A549 (cell line): ENCODE measurements at regions not wholly inside any gene's neighbourhood (a gene's known extent, or its start where the extent isn't known, plus 50 kb on each side); places are given as distances from the start of the nearest gene placed in this dataset.
A peak's percentile ranks its signal among the peaks of the same experiment; 100 is the strongest.

Source experiments
- ATAC-seq, 2 experiments: fragments of 200-7000 bp in 1 of 2; fragments of >200 bp in 1 of 2; cut with Nextera tagmentation in 1 of 2; cut with Tn5 transposase in 1 of 2; 3 replicates each; pipeline versions ENCODE4 v1.8.0 to v1.9.1; 2018 to 2020; ENCODE audit warnings: mild to moderate bottlenecking in 1 of 2, moderate library complexity in 1 of 2
- CTCF ChIA-PET: fragments of 300-600 bp; sonication (Branson Sonifier 250); formaldehyde crosslinking; extraction: SDS; loops from one replicate; lab custom pipeline; 2021; ENCODE audit warnings: antibody characterized with exemption, inconsistent platforms; lab: Yijun Ruan, JAX
- POLR2A ChIA-PET: fragments of 350-600 bp; formaldehyde crosslinking; extraction: SDS; loops from one replicate; lab custom pipeline; 2021; ENCODE audit warnings: antibody characterized with exemption, inconsistent platforms; lab: Yijun Ruan, JAX
- DNase-seq, 2 experiments: peaks; one replicate each; pipeline versions ENCODE4 v3.0.0 to v3.0.0-alpha.2; 2011 to 2016; ENCODE audit warnings: low read depth in 1 of 2, low spot score in 1 of 2
- FAIRE-seq: peaks from 2 replicates; lab custom pipeline; 2011; peaks lifted over from hg19 to GRCh38; lab: Jason Lieb, UNC
- H3K27ac ChIP-seq, 2 experiments: fragments of >200 bp; sonication (Bioruptor Twin); formaldehyde crosslinking; 3 replicates each; pipeline ENCODE4 v1.5.1; 2016 to 2017
- H3K4me1 ChIP-seq: fragments of >200 bp; sonication (Bioruptor Twin); formaldehyde crosslinking; 3 replicates; pipeline ENCODE4 v1.6.1; 2016
- H3K4me2 ChIP-seq: fragments of >200 bp; sonication (Bioruptor Twin); formaldehyde crosslinking; 3 replicates; pipeline ENCODE4 v1.6.1; 2016
- H3K4me3 ChIP-seq: fragments of >200 bp; sonication (Bioruptor Twin); formaldehyde crosslinking; 3 replicates; pipeline ENCODE4 v1.5.1; 2016
- H3K9me3 ChIP-seq: fragments of >200 bp; sonication (Bioruptor Twin); formaldehyde crosslinking; 3 replicates; pipeline ENCODE4 v1.6.1; 2016
- BCL3 ChIP-seq: fragments of >200 bp; sonication (Bioruptor Twin); formaldehyde crosslinking; IDR thresholded peaks from 3 replicates; pipeline ENCODE4 v1.6.1; 2016
- CBX2 ChIP-seq: fragments of 200-600 bp; sonication (generic); IDR thresholded peaks from 2 replicates; pipeline ENCODE4 v1.6.1; 2016; ENCODE audit warnings: low read depth, mild to moderate bottlenecking, borderline replicate concordance
- FOSB ChIP-seq: fragments of 250-450 bp; sonication (Bioruptor Pico); IDR thresholded peaks from 2 replicates; pipeline ENCODE4 v1.5.0; 2020; ENCODE audit warnings: mild to moderate bottlenecking, moderate library complexity
- FOSL2 ChIP-seq, 2 experiments: fragments of 450-650 bp in 1 of 2; fragments of >200 bp in 1 of 2; sonication (Bioruptor Twin) in 1 of 2; formaldehyde crosslinking; IDR thresholded peaks; 2 replicates each; pipeline versions ENCODE4 v1.5.0 to v1.6.1; 2016 to 2020; ENCODE audit warnings: mild to moderate bottlenecking in 1 of 2, moderate library complexity in 1 of 2
- GATA3 ChIP-seq: IDR thresholded peaks from 2 replicates; pipeline ENCODE4 v1.6.1; 2012; ENCODE audit warnings: borderline replicate concordance
- HOXA7 ChIP-seq: fragments of 250-450 bp; sonication (Bioruptor Pico); IDR thresholded peaks from 2 replicates; pipeline ENCODE4 v1.5.0; 2020; ENCODE audit warnings: mild to moderate bottlenecking, moderate library complexity
- HOXB13 ChIP-seq: fragments of 250-450 bp; sonication (Bioruptor Pico); IDR thresholded peaks from 2 replicates; pipeline ENCODE4 v1.5.0; 2020; ENCODE audit warnings: low read depth, mild to moderate bottlenecking, moderate library complexity
- KDM5A ChIP-seq: fragments of 200-600 bp; sonication (generic); IDR thresholded peaks from 2 replicates; pipeline ENCODE4 v1.6.1; 2016; ENCODE audit warnings: antibody characterized with exemption, mild to moderate bottlenecking
- MAFK ChIP-seq: fragments of 450-650 bp; IDR thresholded peaks from 2 replicates; pipeline ENCODE4 v1.6.1; 2014; ENCODE audit not compliant: partially characterized antibody
- NPAS2 ChIP-seq: fragments of 250-450 bp; sonication (Bioruptor Pico); IDR thresholded peaks from 2 replicates; pipeline ENCODE4 v1.8.0; 2022; ENCODE audit warnings: mild to moderate bottlenecking, moderate library complexity, borderline replicate concordance
- PHF8 ChIP-seq: fragments of 200-600 bp; sonication (generic); IDR thresholded peaks from 2 replicates; pipeline ENCODE4 v1.6.1; 2016; ENCODE audit warnings: low read depth, mild to moderate bottlenecking, antibody characterized with exemption, moderate library complexity, borderline replicate concordance
- POLR2AphosphoS2 ChIP-seq: conservative IDR thresholded peaks from 2 replicates; pipeline ENCODE4 v1.6.1; 2012; ENCODE audit warnings: low read length, improper control_type of control experiment, inconsistent platforms
- RNF2 ChIP-seq: fragments of 200-600 bp; sonication (generic); IDR thresholded peaks from 2 replicates; pipeline ENCODE4 v1.6.1; 2016; ENCODE audit warnings: low read depth, mild to moderate bottlenecking, antibody characterized with exemption, moderate library complexity, borderline replicate concordance
- ZC3H11A ChIP-seq: fragments of 450-650 bp; IDR thresholded peaks from 2 replicates; pipeline ENCODE4 v1.6.1; 2014; ENCODE audit warnings: antibody characterized with exemption, mild to moderate bottlenecking
- ZFP36 ChIP-seq: fragments of 450-650 bp; IDR thresholded peaks from 2 replicates; pipeline ENCODE4 v1.6.1; 2014; ENCODE audit warnings: borderline replicate concordance; ENCODE audit not compliant: partially characterized antibody
- ZNF302 ChIP-seq: fragments of 250-450 bp; sonication (Bioruptor Pico); IDR thresholded peaks from 2 replicates; pipeline ENCODE4 v1.9.0; 2021; ENCODE audit warnings: inconsistent platforms, mild to moderate bottlenecking, moderate library complexity
- WGBS: methylation state at CpG from one replicate; pipeline ENCODE4 v1.1.6; 2017; ENCODE audit errors: missing lambda C conversion rate; 5-methylcytosine and 5-hydroxymethylcytosine counted together
- TF ChIP-seq, protein P1 (sequence below): fragments of 250-450 bp; sonication (Bioruptor Pico); IDR thresholded peaks from 2 replicates; pipeline ENCODE4 v1.5.0; 2020; ENCODE audit warnings: low read depth, mild to moderate bottlenecking, moderate library complexity
- TF ChIP-seq, protein P2 (sequence below): IDR thresholded peaks from 2 replicates; pipeline ENCODE4 v1.6.1; 2012
- TF ChIP-seq, protein P3 (sequence below): fragments of >200 bp; sonication (Bioruptor Twin); formaldehyde crosslinking; IDR thresholded peaks from 2 replicates; pipeline ENCODE4 v1.6.1; 2016

DNA sequence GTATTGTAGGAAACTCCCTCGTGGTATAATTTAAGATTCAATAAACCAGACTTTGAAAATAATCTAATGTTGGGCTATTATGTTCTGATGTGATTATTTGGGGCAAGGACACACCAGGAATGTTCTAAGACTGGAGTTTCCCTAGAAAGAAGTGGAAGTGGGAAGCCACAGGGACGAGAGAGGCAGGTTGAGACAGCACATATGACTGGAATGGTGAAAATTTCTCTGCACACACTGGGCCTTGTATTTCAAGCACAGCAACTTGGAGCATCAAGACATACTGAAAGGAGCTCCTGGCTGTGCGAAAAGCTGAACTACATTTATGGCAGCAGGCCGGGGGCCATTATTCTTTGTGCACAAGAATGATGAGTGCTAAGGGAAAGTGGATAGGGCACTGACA, 98.2 kb downstream of the CETN3 start:
- H3K4me2 ChIP-seq = no peak overlapping the region
- ChIA-PET POLR2A (no interaction called here), CTCF (interaction anchor here (0.6 kb wide), 1 partner anchor 1173 kb away, joined by 3 read pairs; no protein-coding TSS in a partner anchor)
- H3K4me1 ChIP-seq = no peaks in the 10 kb centered on the region
- no peak overlapping the region for H3K27ac ChIP-seq
- WGBS = 10% methylated on average over 4 of the region's 4 CpGs
- TF ChIP-seq FOSB (CRISPR knock-in tag) (no peak), RNF2 (no peak), BCL3 (no peak), ZC3H11A (no peak), GATA3 (no peak), HOXA7 (CRISPR knock-in tag) (no peak), HOXB13 (CRISPR knock-in tag) (no peak), ZFP36 (no peak), CBX2 (no peak), MAFK (no peak), POLR2AphosphoS2 (no peak)
- TF ChIP-seq, protein P1, sequence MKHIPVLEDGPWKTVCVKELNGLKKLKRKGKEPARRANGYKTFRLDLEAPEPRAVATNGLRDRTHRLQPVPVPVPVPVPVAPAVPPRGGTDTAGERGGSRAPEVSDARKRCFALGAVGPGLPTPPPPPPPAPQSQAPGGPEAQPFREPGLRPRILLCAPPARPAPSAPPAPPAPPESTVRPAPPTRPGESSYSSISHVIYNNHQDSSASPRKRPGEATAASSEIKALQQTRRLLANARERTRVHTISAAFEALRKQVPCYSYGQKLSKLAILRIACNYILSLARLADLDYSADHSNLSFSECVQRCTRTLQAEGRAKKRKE (CRISPR knock-in tag) = no peak
- TF ChIP-seq, protein P2, sequence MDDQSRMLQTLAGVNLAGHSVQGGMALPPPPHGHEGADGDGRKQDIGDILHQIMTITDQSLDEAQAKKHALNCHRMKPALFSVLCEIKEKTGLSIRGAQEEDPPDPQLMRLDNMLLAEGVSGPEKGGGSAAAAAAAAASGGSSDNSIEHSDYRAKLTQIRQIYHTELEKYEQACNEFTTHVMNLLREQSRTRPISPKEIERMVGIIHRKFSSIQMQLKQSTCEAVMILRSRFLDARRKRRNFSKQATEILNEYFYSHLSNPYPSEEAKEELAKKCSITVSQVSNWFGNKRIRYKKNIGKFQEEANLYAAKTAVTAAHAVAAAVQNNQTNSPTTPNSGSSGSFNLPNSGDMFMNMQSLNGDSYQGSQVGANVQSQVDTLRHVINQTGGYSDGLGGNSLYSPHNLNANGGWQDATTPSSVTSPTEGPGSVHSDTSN = no peak
- TF ChIP-seq, protein P3, sequence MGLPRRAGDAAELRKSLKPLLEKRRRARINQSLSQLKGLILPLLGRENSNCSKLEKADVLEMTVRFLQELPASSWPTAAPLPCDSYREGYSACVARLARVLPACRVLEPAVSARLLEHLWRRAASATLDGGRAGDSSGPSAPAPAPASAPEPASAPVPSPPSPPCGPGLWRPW = no peak
- no peaks in the 10 kb centered on the region for H3K9me3 ChIP-seq
- ATAC-seq (no peak), DNase-seq (no peak), FAIRE-seq (no peak)
- H3K4me3 ChIP-seq = no peak overlapping the region

- 2% methylated on average over 4 of the region's 4 CpGs for WGBS
- ATAC-seq (0 out of 6 replicates have a peak, but pooled peaks of 1 of the 2 experiments have one; percentile 25), DNase-seq (peak in 1 of 2 experiments; percentile 8)
- no peak overlapping the region for H3K27ac ChIP-seq
- POLR2A ChIA-PET = no interaction called here
- TF ChIP-seq MAFK = peak; percentile 65
- no peak for TF ChIP-seq KDM5A
- TF ChIP-seq, all 56 proteins: peak for 1
- Histone ChIP-seq H3K4me3 (no peak overlapping the region), H3K9me3 (no peaks in the 10 kb centered on the region), H3K4me1 (no peaks in the 10 kb centered on the region), H3K4me2 (no peak overlapping the region)
- CTCF ChIA-PET = no interaction called here
- FAIRE-seq = peak; percentile 43
Measured at GRCh38 chr5:90308787-90309585, 100.6 kb downstream of the CETN3 start.

DNA sequence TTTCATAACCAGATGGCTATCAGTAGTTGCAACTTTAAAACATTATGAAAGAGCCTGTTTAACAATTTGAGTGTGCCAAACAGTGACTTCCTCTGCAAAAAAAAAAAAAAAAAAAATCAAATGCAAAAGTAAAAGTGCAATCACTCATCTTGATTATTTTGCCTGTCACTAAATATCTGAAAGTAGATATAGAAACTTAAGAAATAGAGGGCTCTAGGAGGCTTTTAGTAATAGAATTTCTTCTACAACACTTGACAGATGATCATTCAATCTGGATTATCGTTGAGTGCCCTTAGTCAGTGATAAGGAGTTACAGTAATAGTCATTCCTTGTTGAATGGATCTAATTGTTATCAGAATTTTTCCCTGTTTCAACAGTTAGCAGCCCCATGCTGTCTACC, 101.8 kb downstream of the CETN3 start:
- Histone ChIP-seq H3K9me3 (no peaks in the 10 kb centered on the region), H3K4me2 (no peak overlapping the region), H3K27ac (no peak overlapping the region), H3K4me3 (no peak overlapping the region), H3K4me1 (no peaks in the 10 kb centered on the region)
- WGBS = 31% methylated on average over 1 of the region's 1 CpG
- ChIA-PET POLR2A (no interaction called here), CTCF (no interaction called here)
- DNase-seq (no peak), ATAC-seq (no peak), FAIRE-seq (no peak)
- no peak for TF ChIP-seq ZNF302
- no peak for TF ChIP-seq NPAS2 (CRISPR knock-in tag)
- no peak for TF ChIP-seq FOSL2 (IDR thresholded peaks at IDR 0.05)
- no peak for TF ChIP-seq FOSL2 (CRISPR knock-in tag; IDR thresholded peaks at IDR 0.05)
- no peak for TF ChIP-seq PHF8
